ENCODE measurements at regions not wholly inside any gene's neighbourhood (a gene's known extent, or its start where the extent isn't known, plus 50 kb on each side); places are given as distances from the start of the nearest gene placed in this dataset.

- no peaks in the 10 kb centered on the region for H3K4me1 Mint-ChIP-seq
These were observed 59.6 kb upstream of the CDK13 start for GRCh38 chr7:39890411-39890810.

GRCh38 chr7:39891894-39892293 lies 58.2 kb upstream of the CDK13 start:
- no peaks in the 10 kb centered on the region for H3K36me3 ChIP-seq (ENCODE audit: control insufficient read depth, insufficient read depth, low read length)
- no peak for TF ChIP-seq CTCF (conservative IDR thresholded peaks at IDR 0.05)
- H3K27me3 Mint-ChIP-seq (ENCODE audit: insufficient read depth) = no peaks in the 10 kb centered on the region
- no peak overlapping the region for H3K4me3 ChIP-seq (ENCODE audit: low read length)
- H3K27ac Mint-ChIP-seq = no peak overlapping the region
- H3K4me1 Mint-ChIP-seq = no peaks in the 10 kb centered on the region
- no peaks in the 10 kb centered on the region for H3K36me3 Mint-ChIP-seq (ENCODE audit: low read depth)
- no peaks in the 10 kb centered on the region for H3K27me3 ChIP-seq (ENCODE audit: control insufficient read depth, insufficient read depth, low read length, poor library complexity, severe bottlenecking)
- WGBS, 2 experiments (ENCODE audit: insufficient coverage in 1 of 2, insufficient read length in 1 of 2) = 79% methylated on average over 1 of the region's 1 CpG; no CpG with 5 or more reads in 1 of the 2 experiments
- no peak overlapping the region for H3K9ac ChIP-seq (ENCODE audit: extremely low read depth, low read length, poor library complexity, severe bottlenecking)
- H3K27ac ChIP-seq (ENCODE audit: low read depth, low read length) = no peak overlapping the region
- H3K9me3 Mint-ChIP-seq = no peaks in the 10 kb centered on the region
- H3K9me3 ChIP-seq (ENCODE audit: control insufficient read depth, low read length) = no peaks in the 10 kb centered on the region
- no peak overlapping the region for H3K4me3 Mint-ChIP-seq
- H3K4me1 ChIP-seq (ENCODE audit: control insufficient read depth, insufficient read depth, low read length) = peaks cover 2% of the 10 kb centered on the region
- no peak for DNase-seq

More at GRCh38 chr7:39890411-39890810, 59.6 kb upstream of the CDK13 start:
- H3K27me3 Mint-ChIP-seq (ENCODE audit: insufficient read depth) = no peaks in the 10 kb centered on the region
- TF ChIP-seq CTCF (conservative IDR thresholded peaks at IDR 0.05) = no peak
- peaks cover 2% of the 10 kb centered on the region for H3K4me1 ChIP-seq (ENCODE audit: control insufficient read depth, insufficient read depth, low read length)
- DNase-seq = no peak
- WGBS, 2 experiments (ENCODE audit: insufficient coverage in 1 of 2, insufficient read length in 1 of 2) = 92 to 100% methylated on average over 4 of the region's 4 CpGs
- no peak overlapping the region for H3K27ac Mint-ChIP-seq
- no peak overlapping the region for H3K27ac ChIP-seq (ENCODE audit: low read depth, low read length)
- H3K9me3 ChIP-seq (ENCODE audit: control insufficient read depth, low read length) = no peaks in the 10 kb centered on the region
- no peaks in the 10 kb centered on the region for H3K9me3 Mint-ChIP-seq
- H3K4me3 ChIP-seq (ENCODE audit: low read length) = no peak overlapping the region
- H3K9ac ChIP-seq (ENCODE audit: extremely low read depth, low read length, poor library complexity, severe bottlenecking) = no peak overlapping the region
- H3K36me3 ChIP-seq (ENCODE audit: control insufficient read depth, insufficient read depth, low read length) = no peaks in the 10 kb centered on the region
- no peak overlapping the region for H3K4me3 Mint-ChIP-seq
- no peaks in the 10 kb centered on the region for H3K36me3 Mint-ChIP-seq (ENCODE audit: low read depth)
- H3K27me3 ChIP-seq (ENCODE audit: control insufficient read depth, insufficient read depth, low read length, poor library complexity, severe bottlenecking) = no peaks in the 10 kb centered on the region

- H3K27me3 Mint-ChIP-seq (ENCODE audit: insufficient read depth) = no peaks in the 10 kb centered on the region
- H3K36me3 Mint-ChIP-seq (ENCODE audit: low read depth) = no peaks in the 10 kb centered on the region
- H3K27ac Mint-ChIP-seq = no peak overlapping the region
- Histone ChIP-seq H3K4me1 (ENCODE audit: control insufficient read depth, insufficient read depth, low read length) (peaks cover 2% of the 10 kb centered on the region), H3K27ac (ENCODE audit: low read depth, low read length) (no peak overlapping the region), H3K27me3 (ENCODE audit: control insufficient read depth, insufficient read depth, low read length, poor library complexity, severe bottlenecking) (no peaks in the 10 kb centered on the region), H3K4me3 (ENCODE audit: low read length) (no peak overlapping the region), H3K9me3 (ENCODE audit: control insufficient read depth, low read length) (no peaks in the 10 kb centered on the region), H3K9ac (ENCODE audit: extremely low read depth, low read length, poor library complexity, severe bottlenecking) (no peak overlapping the region), H3K36me3 (ENCODE audit: control insufficient read depth, insufficient read depth, low read length) (no peaks in the 10 kb centered on the region)
- no peaks in the 10 kb centered on the region for H3K9me3 Mint-ChIP-seq
- no peak overlapping the region for H3K4me3 Mint-ChIP-seq
- no peak for DNase-seq
- H3K4me1 Mint-ChIP-seq = no peaks in the 10 kb centered on the region
- no peak for TF ChIP-seq CTCF (conservative IDR thresholded peaks at IDR 0.05)
- WGBS, 2 experiments (ENCODE audit: insufficient coverage in 1 of 2, insufficient read length in 1 of 2) = 92% methylated on average over 1 of the region's 1 CpG; no CpG with 5 or more reads in 1 of the 2 experiments
These were observed 57.7 kb upstream of the CDK13 start for GRCh38 chr7:39892361-39892760.

All from endodermal cell (in vitro differentiated cells).